Breast epithelium (tissue), 3 donors: ENCODE measurements at regions not wholly inside any gene's neighbourhood (a gene's known extent, or its start where the extent isn't known, plus 50 kb on each side); places are given as distances from the start of the nearest gene placed in this dataset.

Source experiments
- POLR2A ChIP-seq: fragments of 450-650 bp; IDR thresholded peaks from one replicate; pipeline ENCODE4 v1.6.1; 2016; ENCODE audit warnings: antibody characterized with exemption, mild to moderate bottlenecking, moderate library complexity
- TF ChIP-seq, protein P1 (sequence below), 3 donors: fragments of 450-650 bp; IDR thresholded peaks; one replicate each; pipeline ENCODE4 v1.5.1; 2016 to 2017; ENCODE audit warnings: antibody characterized with exemption in 3 of 3, mild to moderate bottlenecking in 3 of 3, moderate library complexity in 3 of 3

DNA sequence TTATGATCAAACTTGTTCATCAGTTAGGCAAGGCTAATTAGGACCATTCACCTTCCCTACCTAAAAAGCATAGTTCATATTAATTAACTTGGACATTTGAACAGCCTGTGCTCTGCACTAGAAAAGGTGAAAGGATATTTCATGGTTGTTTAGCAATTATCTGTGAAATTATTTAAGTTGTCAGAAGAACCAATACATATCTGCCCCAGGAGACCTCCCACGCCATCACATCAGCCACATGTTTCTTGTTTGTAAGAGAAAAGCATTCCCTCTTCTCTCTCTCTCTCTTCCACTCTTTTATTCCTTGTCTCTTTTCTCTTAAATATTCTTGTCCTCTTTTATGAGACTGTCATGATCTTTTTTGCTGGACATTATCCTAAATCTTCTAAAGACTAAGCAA lies 282.0 kb upstream of the RND3 start:
- TF ChIP-seq POLR2A: no peak
- TF ChIP-seq, protein P1, sequence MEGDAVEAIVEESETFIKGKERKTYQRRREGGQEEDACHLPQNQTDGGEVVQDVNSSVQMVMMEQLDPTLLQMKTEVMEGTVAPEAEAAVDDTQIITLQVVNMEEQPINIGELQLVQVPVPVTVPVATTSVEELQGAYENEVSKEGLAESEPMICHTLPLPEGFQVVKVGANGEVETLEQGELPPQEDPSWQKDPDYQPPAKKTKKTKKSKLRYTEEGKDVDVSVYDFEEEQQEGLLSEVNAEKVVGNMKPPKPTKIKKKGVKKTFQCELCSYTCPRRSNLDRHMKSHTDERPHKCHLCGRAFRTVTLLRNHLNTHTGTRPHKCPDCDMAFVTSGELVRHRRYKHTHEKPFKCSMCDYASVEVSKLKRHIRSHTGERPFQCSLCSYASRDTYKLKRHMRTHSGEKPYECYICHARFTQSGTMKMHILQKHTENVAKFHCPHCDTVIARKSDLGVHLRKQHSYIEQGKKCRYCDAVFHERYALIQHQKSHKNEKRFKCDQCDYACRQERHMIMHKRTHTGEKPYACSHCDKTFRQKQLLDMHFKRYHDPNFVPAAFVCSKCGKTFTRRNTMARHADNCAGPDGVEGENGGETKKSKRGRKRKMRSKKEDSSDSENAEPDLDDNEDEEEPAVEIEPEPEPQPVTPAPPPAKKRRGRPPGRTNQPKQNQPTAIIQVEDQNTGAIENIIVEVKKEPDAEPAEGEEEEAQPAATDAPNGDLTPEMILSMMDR (IDR thresholded peaks at IDR 0.05): no peak
